ENCODE measurements at regions not wholly inside any gene's neighbourhood (a gene's known extent, or its start where the extent isn't known, plus 50 kb on each side); places are given as distances from the start of the nearest gene placed in this dataset.

GRCh38 chr14:97413022-97413539 is 615.9 kb downstream of the VRK1 start:
- no peak for DNase-seq (ENCODE audit: low spot score in 2 of 2)
- Histone ChIP-seq H3K9me3 (no peaks in the 10 kb centered on the region), H3K27me3 (peaks cover 0 to 61% of the 10 kb centered on the region in 2 donors), H3K27ac (no peak overlapping the region), H3K4me3 (peak overlapping the region; percentile 3 to 56 (median 24)), H3K36me3 (no peaks in the 10 kb centered on the region), H3K4me1 (no peaks in the 10 kb centered on the region)
- TF ChIP-seq POLR2A (IDR thresholded peaks at IDR 0.05), result no peak
- no peak for TF ChIP-seq POLR2AphosphoS5 (IDR thresholded peaks at IDR 0.05)
- TF ChIP-seq CTCF (IDR thresholded peaks at IDR 0.05), result no peak
- intact Hi-C loops (cut with DNase I; ENCODE audit: low total_unique reads), result no loop called here

- H3K27me3 ChIP-seq, result peaks cover 0 to 57% of the 10 kb centered on the region in 2 donors
- H3K36me3 ChIP-seq, result no peaks in the 10 kb centered on the region
- TF ChIP-seq POLR2AphosphoS5 (IDR thresholded peaks at IDR 0.05), result no peak
- TF ChIP-seq CTCF (IDR thresholded peaks at IDR 0.05), result no peak
- TF ChIP-seq POLR2A (IDR thresholded peaks at IDR 0.05), result no peak
- H3K9me3 ChIP-seq, result no peaks in the 10 kb centered on the region
- no peaks in the 10 kb centered on the region for H3K4me1 ChIP-seq
- H3K4me3 ChIP-seq, result no peak overlapping the region
- intact Hi-C loops (cut with DNase I; ENCODE audit: low total_unique reads), result no loop called here
- no peak overlapping the region for H3K27ac ChIP-seq
- DNase-seq (ENCODE audit: low spot score in 2 of 2), result no peak
Measured at GRCh38 chr14:97413966-97414717, 617.0 kb downstream of the VRK1 start.

GRCh38 chr14:97414718-97415098 is 617.5 kb downstream of the VRK1 start:
- intact Hi-C loops (cut with DNase I; ENCODE audit: low total_unique reads), result no loop called here
- Histone ChIP-seq H3K4me3 (no peak overlapping the region), H3K4me1 (no peaks in the 10 kb centered on the region), H3K36me3 (no peaks in the 10 kb centered on the region), H3K9me3 (no peaks in the 10 kb centered on the region), H3K27me3 (peaks cover 0 to 57% of the 10 kb centered on the region in 2 donors), H3K27ac (no peak overlapping the region)
- DNase-seq (ENCODE audit: low spot score in 2 of 2), result no peak
- TF ChIP-seq POLR2A (IDR thresholded peaks at IDR 0.05) (no peak), POLR2AphosphoS5 (IDR thresholded peaks at IDR 0.05) (no peak), CTCF (IDR thresholded peaks at IDR 0.05) (no peak)

GRCh38 chr14:97415907-97416306 is 618.7 kb downstream of the VRK1 start:
- Histone ChIP-seq H3K27ac (no peak overlapping the region), H3K9me3 (no peaks in the 10 kb centered on the region), H3K36me3 (no peaks in the 10 kb centered on the region), H3K27me3 (peaks cover 0 to 55% of the 10 kb centered on the region in 2 donors), H3K4me3 (no peak overlapping the region), H3K4me1 (no peaks in the 10 kb centered on the region)
- DNase-seq (ENCODE audit: low spot score in 2 of 2), result no peak
- intact Hi-C loops (cut with DNase I; ENCODE audit: low total_unique reads), result no loop called here
- TF ChIP-seq POLR2AphosphoS5 (IDR thresholded peaks at IDR 0.05) (no peak), CTCF (IDR thresholded peaks at IDR 0.05) (no peak), POLR2A (IDR thresholded peaks at IDR 0.05) (no peak)

- H3K27ac ChIP-seq, result no peak overlapping the region
- H3K9me3 ChIP-seq, result no peaks in the 10 kb centered on the region
- no peak overlapping the region for H3K4me3 ChIP-seq
- no peaks in the 10 kb centered on the region for H3K4me1 ChIP-seq
- no peak for DNase-seq (ENCODE audit: low spot score in 2 of 2)
- intact Hi-C loops (cut with DNase I; ENCODE audit: low total_unique reads), result no loop called here
- no peaks in the 10 kb centered on the region for H3K36me3 ChIP-seq
- no peak for TF ChIP-seq POLR2A (IDR thresholded peaks at IDR 0.05)
- H3K27me3 ChIP-seq, result peaks cover 0 to 49% of the 10 kb centered on the region in 2 donors
Measured at GRCh38 chr14:97416550-97416949, 619.4 kb downstream of the VRK1 start.

Measured in breast epithelium (tissue), 4 donors.